ENCODE measurements at regions not wholly inside any gene's neighbourhood (a gene's known extent, or its start where the extent isn't known, plus 50 kb on each side); places are given as distances from the start of the nearest gene placed in this dataset.

- H3K27me3 ChIP-seq (ENCODE audit: control insufficient read depth in 1 of 2, insufficient read depth in 2 of 2, low read length in 2 of 2), result no peaks in the 10 kb centered on the region
- no peaks in the 10 kb centered on the region for H3K36me3 ChIP-seq (ENCODE audit: control insufficient read depth in 2 of 2, insufficient read depth in 2 of 2, low read length in 2 of 2)
- H3K4me1 ChIP-seq (ENCODE audit: control insufficient read depth, insufficient read depth, low read length), result no peaks in the 10 kb centered on the region
- no peak overlapping the region for H3K9ac ChIP-seq (ENCODE audit: low read length in 2 of 2)
- no peaks in the 10 kb centered on the region for H3K9me3 ChIP-seq (ENCODE audit: control insufficient read depth in 2 of 2, low read length in 2 of 2)
- H3K27ac ChIP-seq (ENCODE audit: low read length), result no peak overlapping the region
- H3K4me3 ChIP-seq (ENCODE audit: low read length in 2 of 2), result no peak overlapping the region
Observed at GRCh38 chr2:198452327-198452726, 647.9 kb downstream of the PLCL1 start.

GRCh38 chr2:198448789-198449188 lies 644.4 kb downstream of the PLCL1 start:
- no peak overlapping the region for H3K27ac ChIP-seq (ENCODE audit: low read length)
- H3K27me3 ChIP-seq (ENCODE audit: control insufficient read depth in 1 of 2, insufficient read depth in 2 of 2, low read length in 2 of 2), result no peaks in the 10 kb centered on the region
- no peak overlapping the region for H3K4me3 ChIP-seq (ENCODE audit: low read length in 2 of 2)
- H3K36me3 ChIP-seq (ENCODE audit: control insufficient read depth in 2 of 2, insufficient read depth in 2 of 2, low read length in 2 of 2), result no peaks in the 10 kb centered on the region
- H3K4me1 ChIP-seq (ENCODE audit: control insufficient read depth, insufficient read depth, low read length), result no peaks in the 10 kb centered on the region
- no peak overlapping the region for H3K9ac ChIP-seq (ENCODE audit: low read length in 2 of 2)
- H3K9me3 ChIP-seq (ENCODE audit: control insufficient read depth in 2 of 2, low read length in 2 of 2), result no peaks in the 10 kb centered on the region

GRCh38 chr2:198444800-198445287 lies 640.5 kb downstream of the PLCL1 start:
- Histone ChIP-seq H3K4me1 (ENCODE audit: control insufficient read depth, insufficient read depth, low read length) (no peaks in the 10 kb centered on the region), H3K9me3 (ENCODE audit: control insufficient read depth in 2 of 2, low read length in 2 of 2) (no peaks in the 10 kb centered on the region), H3K27ac (ENCODE audit: low read length) (no peak overlapping the region), H3K36me3 (ENCODE audit: control insufficient read depth in 2 of 2, insufficient read depth in 2 of 2, low read length in 2 of 2) (no peaks in the 10 kb centered on the region), H3K27me3 (ENCODE audit: control insufficient read depth in 1 of 2, insufficient read depth in 2 of 2, low read length in 2 of 2) (no peaks in the 10 kb centered on the region), H3K4me3 (ENCODE audit: low read length in 2 of 2) (no peak overlapping the region), H3K9ac (ENCODE audit: low read length in 2 of 2) (no peak overlapping the region)

GRCh38 chr2:198441901-198442300 lies 637.5 kb downstream of the PLCL1 start:
- Histone ChIP-seq H3K27ac (ENCODE audit: low read length) (no peak overlapping the region), H3K4me1 (ENCODE audit: control insufficient read depth, insufficient read depth, low read length) (no peaks in the 10 kb centered on the region), H3K9me3 (ENCODE audit: control insufficient read depth in 2 of 2, low read length in 2 of 2) (no peaks in the 10 kb centered on the region), H3K9ac (ENCODE audit: low read length in 2 of 2) (no peak overlapping the region), H3K27me3 (ENCODE audit: control insufficient read depth in 1 of 2, insufficient read depth in 2 of 2, low read length in 2 of 2) (no peaks in the 10 kb centered on the region), H3K4me3 (ENCODE audit: low read length in 2 of 2) (no peak overlapping the region), H3K36me3 (ENCODE audit: control insufficient read depth in 2 of 2, insufficient read depth in 2 of 2, low read length in 2 of 2) (no peaks in the 10 kb centered on the region)

GRCh38 chr2:198441246-198441645 lies 636.9 kb downstream of the PLCL1 start:
- H3K4me1 ChIP-seq (ENCODE audit: control insufficient read depth, insufficient read depth, low read length), result no peaks in the 10 kb centered on the region

GRCh38 chr2:198440833-198441232 lies 636.4 kb downstream of the PLCL1 start:
- H3K9ac ChIP-seq (ENCODE audit: low read length in 2 of 2), result no peak overlapping the region
- H3K27ac ChIP-seq (ENCODE audit: low read length), result no peak overlapping the region
- no peaks in the 10 kb centered on the region for H3K36me3 ChIP-seq (ENCODE audit: control insufficient read depth in 2 of 2, insufficient read depth in 2 of 2, low read length in 2 of 2)
- H3K4me1 ChIP-seq (ENCODE audit: control insufficient read depth, insufficient read depth, low read length), result no peaks in the 10 kb centered on the region
- H3K4me3 ChIP-seq (ENCODE audit: low read length in 2 of 2), result no peak overlapping the region
- H3K27me3 ChIP-seq (ENCODE audit: control insufficient read depth in 1 of 2, insufficient read depth in 2 of 2, low read length in 2 of 2), result no peaks in the 10 kb centered on the region
- no peaks in the 10 kb centered on the region for H3K9me3 ChIP-seq (ENCODE audit: control insufficient read depth in 2 of 2, low read length in 2 of 2)

More at GRCh38 chr2:198441246-198441645, 636.9 kb downstream of the PLCL1 start:
- Histone ChIP-seq H3K27me3 (ENCODE audit: control insufficient read depth in 1 of 2, insufficient read depth in 2 of 2, low read length in 2 of 2) (no peaks in the 10 kb centered on the region), H3K9ac (ENCODE audit: low read length in 2 of 2) (no peak overlapping the region), H3K4me3 (ENCODE audit: low read length in 2 of 2) (no peak overlapping the region), H3K27ac (ENCODE audit: low read length) (no peak overlapping the region), H3K9me3 (ENCODE audit: control insufficient read depth in 2 of 2, low read length in 2 of 2) (no peaks in the 10 kb centered on the region), H3K36me3 (ENCODE audit: control insufficient read depth in 2 of 2, insufficient read depth in 2 of 2, low read length in 2 of 2) (no peaks in the 10 kb centered on the region)

GRCh38 chr2:198438331-198438730 lies 633.9 kb downstream of the PLCL1 start:
- no peaks in the 10 kb centered on the region for H3K4me1 ChIP-seq (ENCODE audit: control insufficient read depth, insufficient read depth, low read length)
- no peak overlapping the region for H3K9ac ChIP-seq (ENCODE audit: low read length in 2 of 2)
- H3K36me3 ChIP-seq (ENCODE audit: control insufficient read depth in 2 of 2, insufficient read depth in 2 of 2, low read length in 2 of 2), result no peaks in the 10 kb centered on the region
- no peak overlapping the region for H3K27ac ChIP-seq (ENCODE audit: low read length)
- no peak overlapping the region for H3K4me3 ChIP-seq (ENCODE audit: low read length in 2 of 2)
- H3K9me3 ChIP-seq (ENCODE audit: control insufficient read depth in 2 of 2, low read length in 2 of 2), result no peaks in the 10 kb centered on the region
- no peaks in the 10 kb centered on the region for H3K27me3 ChIP-seq (ENCODE audit: control insufficient read depth in 1 of 2, insufficient read depth in 2 of 2, low read length in 2 of 2)

GRCh38 chr2:198424112-198424511 lies 619.7 kb downstream of the PLCL1 start:
- no peaks in the 10 kb centered on the region for H3K4me1 ChIP-seq (ENCODE audit: control insufficient read depth, insufficient read depth, low read length)
- H3K36me3 ChIP-seq (ENCODE audit: control insufficient read depth in 2 of 2, insufficient read depth in 2 of 2, low read length in 2 of 2), result no peaks in the 10 kb centered on the region
- no peaks in the 10 kb centered on the region for H3K27me3 ChIP-seq (ENCODE audit: control insufficient read depth in 1 of 2, insufficient read depth in 2 of 2, low read length in 2 of 2)

GRCh38 chr2:198417836-198418235 lies 613.4 kb downstream of the PLCL1 start:
- no peaks in the 10 kb centered on the region for H3K4me1 ChIP-seq (ENCODE audit: control insufficient read depth, insufficient read depth, low read length)
- no peak overlapping the region for H3K9ac ChIP-seq (ENCODE audit: low read length in 2 of 2)
- H3K9me3 ChIP-seq (ENCODE audit: control insufficient read depth in 2 of 2, low read length in 2 of 2), result no peaks in the 10 kb centered on the region
- H3K4me3 ChIP-seq (ENCODE audit: low read length in 2 of 2), result no peak overlapping the region
- no peak overlapping the region for H3K27ac ChIP-seq (ENCODE audit: low read length)
- H3K27me3 ChIP-seq (ENCODE audit: control insufficient read depth in 1 of 2, insufficient read depth in 2 of 2, low read length in 2 of 2), result no peaks in the 10 kb centered on the region
- H3K36me3 ChIP-seq (ENCODE audit: control insufficient read depth in 2 of 2, insufficient read depth in 2 of 2, low read length in 2 of 2), result no peaks in the 10 kb centered on the region

More at GRCh38 chr2:198424112-198424511, 619.7 kb downstream of the PLCL1 start:
- no peak overlapping the region for H3K27ac ChIP-seq (ENCODE audit: low read length)
- no peaks in the 10 kb centered on the region for H3K9me3 ChIP-seq (ENCODE audit: control insufficient read depth in 2 of 2, low read length in 2 of 2)
- H3K9ac ChIP-seq (ENCODE audit: low read length in 2 of 2), result no peak overlapping the region
- no peak overlapping the region for H3K4me3 ChIP-seq (ENCODE audit: low read length in 2 of 2)

- Histone ChIP-seq H3K27ac (ENCODE audit: low read length) (no peak overlapping the region), H3K36me3 (ENCODE audit: control insufficient read depth in 2 of 2, insufficient read depth in 2 of 2, low read length in 2 of 2) (no peaks in the 10 kb centered on the region), H3K9me3 (ENCODE audit: control insufficient read depth in 2 of 2, low read length in 2 of 2) (no peaks in the 10 kb centered on the region), H3K27me3 (ENCODE audit: control insufficient read depth in 1 of 2, insufficient read depth in 2 of 2, low read length in 2 of 2) (no peaks in the 10 kb centered on the region), H3K9ac (ENCODE audit: low read length in 2 of 2) (no peak overlapping the region), H3K4me1 (ENCODE audit: control insufficient read depth, insufficient read depth, low read length) (no peaks in the 10 kb centered on the region), H3K4me3 (ENCODE audit: low read length in 2 of 2) (no peak overlapping the region)
Observed at GRCh38 chr2:198414976-198415375, 610.6 kb downstream of the PLCL1 start.

GRCh38 chr2:198411936-198412335 lies 607.5 kb downstream of the PLCL1 start:
- Histone ChIP-seq H3K36me3 (ENCODE audit: control insufficient read depth in 2 of 2, insufficient read depth in 2 of 2, low read length in 2 of 2) (no peaks in the 10 kb centered on the region), H3K4me3 (ENCODE audit: low read length in 2 of 2) (no peak overlapping the region), H3K4me1 (ENCODE audit: control insufficient read depth, insufficient read depth, low read length) (no peaks in the 10 kb centered on the region), H3K9ac (ENCODE audit: low read length in 2 of 2) (no peak overlapping the region), H3K27ac (ENCODE audit: low read length) (no peak overlapping the region), H3K27me3 (ENCODE audit: control insufficient read depth in 1 of 2, insufficient read depth in 2 of 2, low read length in 2 of 2) (no peaks in the 10 kb centered on the region), H3K9me3 (ENCODE audit: control insufficient read depth in 2 of 2, low read length in 2 of 2) (no peaks in the 10 kb centered on the region)

Measured in stomach smooth muscle (tissue), 2 donors.